T follicular helper cell (primary cell): ENCODE measurements at regions not wholly inside any gene's neighbourhood (a gene's known extent, or its start where the extent isn't known, plus 50 kb on each side); places are given as distances from the start of the nearest gene placed in this dataset.

Source experiments
- DNase-seq: peaks from one replicate; pipeline ENCODE4 v3.0.0-alpha.2; 2020; ENCODE audit warnings: low read depth

DNA sequence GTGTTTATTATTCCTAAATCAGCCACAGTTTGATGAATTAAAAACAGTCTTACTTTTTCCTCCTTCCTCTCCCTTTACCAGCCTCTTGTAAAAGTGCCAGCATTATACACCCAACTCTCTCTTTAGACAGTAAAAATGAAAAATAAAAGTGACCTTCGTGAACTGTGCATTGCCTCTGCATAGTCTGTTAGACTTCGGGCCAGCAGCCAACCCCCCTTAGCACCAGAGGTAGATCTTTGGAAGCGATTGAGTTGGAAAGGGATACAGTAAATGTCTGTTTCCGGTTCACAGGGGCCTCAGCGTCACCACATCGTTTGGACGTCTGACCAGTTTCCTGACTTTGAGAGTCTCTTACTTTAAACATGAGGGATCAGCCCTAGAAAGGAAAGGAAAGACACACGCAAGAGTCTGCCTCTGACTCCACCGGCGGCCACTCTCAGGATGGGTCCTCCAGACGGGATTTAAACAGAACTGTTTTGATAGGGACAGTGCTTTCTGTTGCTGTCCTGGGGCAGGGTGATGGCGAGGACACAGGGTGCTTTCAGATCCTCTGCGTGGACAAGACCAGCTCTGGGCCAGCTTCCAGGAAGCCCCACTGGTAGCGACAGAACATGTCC is 206.6 kb upstream of the PREP start:
- DNase-seq, result no peak

DNA sequence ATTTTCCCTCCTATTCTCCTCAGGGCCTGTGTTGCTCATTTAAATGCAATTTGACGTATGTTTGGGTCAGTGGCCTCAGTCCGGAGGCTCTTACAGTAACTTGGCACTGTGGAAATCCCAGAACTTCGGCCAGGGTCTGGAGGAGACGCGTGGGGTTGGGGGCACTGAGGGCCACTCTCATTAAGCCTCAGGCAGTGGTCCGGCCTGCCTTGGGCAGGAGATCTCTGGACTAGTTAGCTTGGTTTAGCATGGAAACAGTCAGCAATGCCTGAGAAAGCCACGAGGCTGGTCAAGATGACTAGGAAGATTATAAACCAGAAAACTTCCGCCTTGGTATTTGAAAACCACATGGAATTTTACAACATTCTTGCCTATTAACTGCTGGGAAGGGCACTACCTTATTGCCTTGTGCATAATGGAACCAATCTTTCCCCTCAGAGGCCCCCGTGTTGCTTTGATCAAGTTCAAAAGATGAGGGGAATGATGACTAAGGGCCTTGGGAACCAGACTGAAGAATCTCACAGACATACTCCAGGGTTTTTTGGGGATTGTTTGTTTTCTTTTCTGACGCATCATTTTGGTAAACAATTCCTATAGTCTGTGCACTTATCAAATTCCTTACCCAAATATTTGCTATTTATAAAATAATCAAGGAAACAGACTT is 206.0 kb upstream of the PREP start:
- no peak for DNase-seq

DNA sequence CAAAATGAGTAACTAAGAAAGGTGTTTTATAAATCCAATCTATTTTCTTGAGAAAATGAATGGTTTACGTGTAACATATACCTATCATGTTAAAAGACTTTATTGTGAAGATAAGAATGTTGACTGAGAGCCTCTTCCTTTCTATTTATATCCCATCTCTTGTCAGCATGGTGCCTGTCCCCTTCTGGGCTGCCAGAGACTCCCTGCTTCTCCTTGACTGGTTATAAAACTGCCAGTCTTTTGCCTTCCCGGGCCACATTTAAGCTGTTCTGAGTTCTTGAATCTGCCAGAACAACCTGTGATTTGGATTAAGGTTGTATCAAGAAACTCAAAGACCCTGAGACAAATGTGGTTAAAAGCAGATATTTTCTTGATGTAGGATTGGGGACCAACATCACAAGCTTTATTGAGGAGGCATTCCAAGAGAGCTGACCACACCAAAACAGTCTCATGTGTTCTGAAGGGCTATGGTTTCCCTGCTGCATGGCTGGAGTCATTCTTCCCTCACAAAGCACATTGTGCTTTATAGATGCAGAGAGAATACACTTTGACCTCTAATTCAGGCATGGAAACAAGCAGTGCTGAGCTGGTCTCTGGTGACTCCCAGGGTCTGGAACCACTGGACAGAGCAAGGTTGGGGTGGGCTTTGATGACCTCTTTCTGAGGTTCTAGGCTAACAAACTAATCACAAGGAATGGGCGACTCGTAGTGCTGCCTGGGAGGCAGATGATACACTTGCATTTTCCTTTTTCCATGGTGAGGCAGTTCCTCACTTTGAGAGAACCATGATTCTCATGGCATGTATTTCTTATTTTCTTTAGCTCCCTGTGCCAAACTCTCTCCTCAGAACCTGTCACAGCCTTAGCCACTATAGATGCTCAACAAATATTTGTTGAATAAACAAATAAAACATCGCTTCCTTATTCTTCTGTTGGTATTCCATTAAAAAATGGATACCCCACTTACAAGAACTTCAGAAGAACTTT is 205.0 kb upstream of the PREP start:
- DNase-seq, result no peak

DNA sequence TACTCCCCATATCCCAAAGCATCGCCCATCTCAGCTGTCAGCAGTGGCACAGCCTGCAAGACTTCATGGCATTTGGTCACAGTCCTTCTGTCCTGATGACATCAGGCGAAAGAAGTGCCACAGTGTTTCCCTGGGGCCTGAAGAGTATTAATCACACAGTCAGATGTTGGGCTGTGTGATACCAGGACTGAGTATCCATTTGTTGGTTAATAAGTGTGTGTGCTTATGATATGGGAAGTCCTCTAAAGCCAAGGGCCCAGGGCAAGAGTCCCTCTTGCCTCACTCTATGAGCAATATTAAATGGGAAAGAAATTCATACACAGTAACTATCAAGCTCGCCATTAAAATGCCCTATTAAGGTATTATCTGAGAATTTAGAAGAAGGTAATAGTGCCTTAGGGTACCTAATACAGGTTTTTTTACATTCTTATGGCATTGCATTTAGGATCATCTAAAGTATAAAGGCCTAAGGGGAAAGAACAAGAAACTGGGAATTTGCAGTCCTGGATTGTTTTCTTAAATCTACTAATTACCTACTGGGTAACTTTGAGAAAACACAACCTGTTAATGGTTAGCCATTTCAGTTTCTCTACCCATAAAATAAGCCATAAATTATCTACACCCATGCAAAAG is 204.1 kb upstream of the PREP start:
- no peak for DNase-seq

DNA sequence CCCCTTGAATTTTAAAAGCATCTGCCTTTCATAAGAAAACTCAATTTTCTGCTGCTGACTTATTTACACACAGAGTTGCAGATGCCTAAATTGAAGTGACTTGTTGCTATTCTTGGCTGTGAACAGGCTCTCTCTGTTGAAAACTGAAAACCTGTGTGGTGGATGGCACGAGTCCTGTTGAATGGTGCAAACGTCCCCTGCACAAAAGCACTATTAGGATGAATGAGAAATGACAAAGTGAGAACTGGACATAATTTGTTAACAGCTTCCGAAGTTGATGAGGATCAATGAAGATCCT is 201.7 kb upstream of the PREP start:
- no peak for DNase-seq

DNA sequence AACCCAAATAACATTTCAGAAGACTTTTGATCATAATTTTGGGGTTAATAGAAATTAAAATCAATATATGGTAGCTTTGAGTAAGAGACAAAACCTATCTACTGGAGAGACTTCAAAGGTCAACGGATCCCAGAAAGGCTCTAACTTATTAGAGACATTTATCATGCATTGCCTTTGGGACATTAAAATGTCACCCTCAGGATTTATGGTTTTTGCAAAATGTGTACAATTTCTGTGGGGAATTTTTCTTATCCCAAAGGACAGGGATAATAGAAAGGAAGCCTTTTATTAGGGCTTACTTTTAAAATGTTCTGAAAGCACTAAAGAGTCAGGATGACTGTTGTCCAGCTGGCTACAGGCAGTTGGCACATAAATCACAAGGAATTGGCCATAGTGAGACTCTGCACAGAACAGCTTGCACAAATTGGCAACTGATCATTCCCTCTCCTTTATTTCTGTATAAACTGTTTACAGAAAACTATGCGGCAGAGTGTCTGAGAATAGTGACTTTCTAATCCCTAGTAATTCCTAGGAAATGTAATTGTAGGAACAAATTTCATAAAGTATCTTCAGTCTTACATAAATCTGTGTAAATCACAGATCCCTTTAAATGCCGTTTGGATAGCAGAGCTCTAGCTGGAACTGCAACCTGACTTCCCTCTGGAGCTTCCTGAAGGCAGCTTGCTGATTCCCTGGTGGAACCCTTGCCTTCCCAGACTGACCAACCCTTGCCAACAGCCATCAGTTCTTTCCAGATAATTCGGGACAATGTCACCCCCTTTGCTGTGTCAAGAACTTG is 201.1 kb upstream of the PREP start:
- no peak for DNase-seq

DNA sequence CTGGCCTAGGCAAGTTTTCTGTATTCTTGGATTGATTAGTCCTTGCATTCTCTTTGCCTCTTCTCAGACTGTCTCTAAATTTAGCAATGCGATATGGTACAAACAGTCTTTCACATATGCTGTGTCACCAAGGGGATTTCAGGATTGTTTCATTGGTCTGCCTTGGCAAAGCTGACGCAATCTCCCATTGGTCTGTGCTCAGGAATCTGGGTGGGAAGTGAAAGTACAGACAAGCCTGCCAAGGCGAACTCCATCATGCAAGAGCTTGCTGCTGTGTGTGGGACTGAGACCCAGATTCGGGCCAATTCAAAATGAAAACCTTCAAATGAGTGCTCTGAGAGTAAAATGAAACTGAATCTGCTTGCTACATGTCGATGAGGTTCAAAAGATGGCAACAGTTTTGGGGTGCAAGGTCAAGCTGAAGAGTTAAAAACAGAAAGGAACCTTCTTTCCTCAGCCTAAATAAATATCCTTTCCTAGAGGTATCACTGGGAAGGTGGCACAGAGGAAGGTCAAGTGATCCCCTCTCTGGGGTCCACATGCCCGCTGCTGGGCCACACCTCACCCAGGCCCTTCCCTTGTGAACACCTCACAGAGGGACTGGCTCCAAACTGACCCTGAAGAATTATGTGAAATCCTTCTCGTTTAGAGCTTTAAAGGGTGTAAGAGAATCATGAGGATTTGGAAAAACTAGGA is 198.8 kb upstream of the PREP start:
- DNase-seq, result no peak

DNA sequence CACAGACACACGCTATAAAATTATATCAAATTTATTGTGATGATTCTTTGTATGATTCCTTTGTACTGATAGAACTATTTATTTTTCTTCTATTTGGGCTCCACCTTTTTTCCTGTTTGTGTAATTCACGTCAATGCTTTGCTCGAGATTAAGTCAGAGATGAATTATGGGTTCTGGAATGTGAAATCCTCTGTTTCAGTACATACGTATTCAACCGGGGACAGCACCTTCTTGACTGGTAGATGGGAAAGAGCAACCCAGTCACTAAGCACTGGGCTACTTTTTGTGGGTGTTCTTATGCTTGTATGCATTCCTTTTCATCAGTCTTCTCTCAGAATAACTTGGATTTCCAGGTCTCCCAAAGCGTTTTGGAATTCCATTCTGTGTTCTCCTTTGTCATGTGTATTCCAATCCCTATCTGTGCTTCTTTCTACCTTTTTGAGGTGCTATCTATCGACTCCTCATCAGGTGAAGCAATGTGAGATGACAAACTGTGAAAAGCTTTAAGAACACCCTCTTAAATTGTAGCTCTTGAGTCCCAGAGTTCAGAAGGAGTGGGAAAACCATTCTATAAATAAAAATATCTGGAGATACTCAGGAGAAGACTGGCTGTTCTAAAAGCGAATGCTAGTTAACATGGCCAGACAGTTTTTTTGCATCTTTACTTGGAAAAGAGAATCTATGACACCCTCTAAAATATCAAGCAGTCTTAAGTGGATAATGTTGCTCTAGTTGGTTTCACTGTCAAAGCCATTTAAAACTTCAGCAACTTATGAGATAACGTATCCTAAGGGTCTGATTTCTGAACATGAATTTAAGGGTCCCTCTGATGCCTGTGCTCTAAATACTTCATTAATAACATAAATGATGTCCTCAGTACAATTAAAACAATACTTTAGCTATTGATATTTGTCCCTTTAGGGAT is 197.7 kb upstream of the PREP start:
- DNase-seq, result no peak

DNA sequence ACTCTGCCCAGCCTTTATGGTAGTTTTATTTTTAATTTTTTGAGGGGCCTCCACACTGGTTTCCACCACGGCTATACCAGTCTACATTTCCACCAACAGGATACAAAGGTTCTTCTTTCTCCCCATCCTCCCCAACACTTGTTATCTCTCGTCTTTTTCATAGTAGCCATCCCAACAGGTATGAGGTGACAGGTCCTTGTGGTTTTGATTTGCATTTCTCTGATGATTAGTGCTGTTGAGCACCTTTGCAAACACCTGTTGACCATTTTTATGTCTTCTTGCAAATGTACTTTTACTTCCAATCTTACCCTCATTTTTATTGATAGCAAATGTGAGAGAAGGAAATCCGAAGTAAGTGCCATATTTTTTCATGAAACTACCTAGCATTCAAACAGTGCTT is 195.4 kb upstream of the PREP start:
- DNase-seq, result no peak

DNA sequence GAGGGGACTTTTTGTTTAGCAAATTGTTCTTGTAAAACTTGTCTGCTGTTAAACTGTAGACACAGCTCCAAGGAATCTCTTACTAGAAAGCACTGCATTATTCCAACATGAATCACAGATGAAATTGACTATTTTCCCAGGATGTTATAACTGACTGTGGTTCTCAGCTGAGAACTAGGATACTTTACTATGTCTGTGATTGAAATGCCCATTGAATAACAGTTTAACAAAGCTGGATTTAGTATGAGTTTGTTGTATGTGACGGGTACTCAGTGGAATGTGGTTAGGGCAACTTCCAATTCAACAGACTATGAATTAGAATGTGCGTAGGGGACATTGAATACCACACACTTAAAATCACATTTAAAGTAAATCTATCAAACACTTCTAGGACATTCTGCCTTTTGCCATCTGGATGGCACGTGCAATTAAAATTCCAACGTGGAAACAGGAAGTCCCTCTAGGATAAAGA is 193.4 kb upstream of the PREP start:
- DNase-seq, result no peak

DNA sequence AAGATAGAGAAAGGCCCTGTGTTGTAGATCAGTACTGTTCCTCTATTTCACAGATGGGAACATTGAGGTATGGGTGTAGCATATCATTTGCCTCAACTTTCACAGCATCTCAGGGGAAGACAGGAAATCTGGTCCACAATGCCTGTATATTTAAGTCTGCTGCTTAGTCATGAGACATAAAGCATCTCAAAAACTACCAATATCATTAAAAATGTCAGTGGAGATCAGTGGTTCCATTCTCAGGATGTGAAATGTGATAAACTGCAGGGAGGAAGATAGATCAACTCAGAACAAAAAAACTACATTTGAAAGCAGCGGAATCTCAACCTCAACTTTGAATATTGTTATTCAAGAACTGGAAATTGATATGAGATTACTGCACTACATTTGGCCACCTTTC is 192.9 kb upstream of the PREP start:
- no peak for DNase-seq

DNA sequence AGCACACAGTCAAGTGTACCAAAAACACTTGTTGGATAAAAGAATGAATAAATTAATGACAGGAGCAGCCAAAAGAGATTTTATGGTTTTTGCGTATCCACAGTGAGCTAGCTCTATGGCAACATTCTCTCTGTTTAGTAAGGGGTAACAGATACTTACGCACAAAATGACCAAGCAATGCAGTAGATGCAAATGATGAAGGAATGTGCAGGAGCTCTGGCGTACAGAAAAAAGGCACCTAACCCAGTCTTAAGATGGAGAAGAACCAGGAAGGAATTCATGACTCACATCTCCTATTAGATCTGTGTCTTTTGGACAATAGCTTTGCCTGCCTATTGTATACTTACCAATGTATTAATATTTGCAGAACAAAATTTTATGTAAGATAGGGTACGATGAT is 191.9 kb upstream of the PREP start:
- no peak for DNase-seq

DNA sequence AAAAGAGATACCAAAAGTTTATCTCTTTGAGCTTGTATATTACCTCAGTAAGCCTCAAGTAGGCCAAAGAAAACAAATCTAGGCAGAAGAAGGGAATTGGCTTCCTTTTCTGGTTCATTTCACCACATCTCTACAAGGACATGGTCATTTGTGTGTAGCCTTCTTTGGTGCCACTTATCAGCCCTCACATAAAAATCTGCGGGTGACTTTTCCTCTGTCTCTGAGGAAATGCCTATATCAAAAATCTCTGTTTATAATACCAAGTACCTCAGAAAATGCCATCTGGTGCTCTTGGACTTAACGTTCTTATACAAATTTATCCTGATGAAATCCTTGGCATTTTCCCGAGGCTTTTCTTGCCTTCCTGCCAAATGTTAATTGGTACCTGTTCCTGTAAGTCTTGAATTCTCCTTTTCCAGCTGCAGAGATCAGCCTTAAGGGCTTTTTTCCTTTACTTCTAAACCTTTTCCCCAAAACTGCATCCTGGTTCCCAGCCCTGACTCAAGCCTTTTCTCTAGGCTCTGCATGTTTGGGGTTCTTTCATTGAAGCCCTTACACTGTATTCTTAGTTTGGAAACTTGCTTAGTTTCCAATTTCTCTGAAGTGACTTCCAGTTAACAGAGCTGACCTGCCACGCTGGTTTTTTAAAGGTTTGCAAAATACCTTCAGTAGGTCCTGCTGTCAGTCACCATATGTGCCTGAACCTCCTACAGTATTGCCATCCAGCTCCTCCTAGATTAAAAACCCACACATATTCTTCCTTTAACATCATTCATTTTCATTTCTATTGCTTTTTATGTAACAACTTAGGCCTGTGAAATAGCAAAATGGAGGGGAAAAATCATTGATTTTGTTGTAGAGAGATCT is 191.2 kb upstream of the PREP start:
- no peak for DNase-seq

DNA sequence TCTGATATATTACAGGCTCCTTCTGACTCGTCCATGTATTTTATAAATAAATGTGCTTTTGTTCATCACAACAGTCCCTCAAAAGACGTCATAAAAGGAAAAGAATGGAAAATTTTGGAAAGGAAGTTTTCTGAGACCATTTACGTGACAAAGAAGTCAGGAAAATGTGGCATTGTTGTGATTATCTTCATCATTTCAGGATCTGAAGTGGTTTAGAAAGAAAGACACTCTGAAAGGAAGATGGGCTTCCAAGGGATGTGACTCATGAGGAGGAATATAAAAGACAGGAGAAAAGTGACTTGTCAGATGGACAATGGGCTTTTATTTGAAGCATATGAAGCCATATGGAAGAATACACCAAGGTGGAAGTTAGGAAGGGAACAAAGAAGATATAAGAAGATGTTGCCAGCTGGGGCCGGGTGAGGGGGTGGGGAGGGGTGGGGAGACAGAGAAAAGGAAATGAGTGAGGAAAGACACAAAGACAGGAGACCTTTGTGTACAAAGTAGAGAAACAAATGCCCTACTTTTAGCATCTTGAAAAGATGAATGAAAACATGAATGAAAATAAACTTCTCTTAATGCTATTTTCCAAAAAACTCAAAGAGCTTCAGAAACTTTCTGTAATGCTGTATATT is 190.3 kb upstream of the PREP start:
- DNase-seq, result no peak

DNA sequence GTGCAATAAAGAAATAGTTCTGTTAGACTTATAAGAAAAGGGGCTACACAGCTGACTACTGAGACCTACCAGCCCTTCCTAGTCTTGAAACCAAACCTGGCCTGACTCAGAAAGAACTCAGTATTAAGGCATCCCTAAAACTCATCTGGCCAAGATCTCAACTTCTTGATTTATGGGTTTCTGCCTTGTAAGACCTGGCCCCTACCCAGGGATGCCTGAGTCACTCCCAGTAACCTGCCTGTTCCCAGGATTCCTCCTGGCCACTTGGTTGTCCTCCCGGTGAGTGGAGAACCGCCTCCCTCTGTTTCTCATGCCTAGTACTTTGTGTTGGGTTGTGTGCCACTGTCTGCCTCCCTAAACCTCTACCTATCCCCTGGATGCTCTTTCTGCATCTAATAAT is 189.4 kb upstream of the PREP start:
- no peak for DNase-seq

DNA sequence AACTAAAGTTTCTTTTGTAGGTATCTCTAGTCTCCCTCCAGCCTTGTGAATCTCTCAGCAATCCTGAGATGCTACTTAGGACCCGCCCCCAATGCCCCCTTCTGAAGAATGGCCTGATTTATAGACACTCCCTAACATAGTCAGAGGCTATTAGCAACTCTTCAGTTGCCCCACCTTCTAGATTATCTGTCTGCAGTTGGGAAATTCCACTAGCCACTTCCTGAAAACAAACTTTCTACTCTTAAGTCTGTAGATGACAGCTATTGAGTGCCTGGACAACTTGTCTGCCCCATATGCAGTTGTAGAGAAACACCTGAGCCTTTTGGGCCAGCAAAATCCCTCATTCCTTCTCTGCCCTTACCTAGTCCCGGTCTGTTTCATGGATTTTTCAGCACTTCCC is 188.2 kb upstream of the PREP start:
- no peak for DNase-seq

DNA sequence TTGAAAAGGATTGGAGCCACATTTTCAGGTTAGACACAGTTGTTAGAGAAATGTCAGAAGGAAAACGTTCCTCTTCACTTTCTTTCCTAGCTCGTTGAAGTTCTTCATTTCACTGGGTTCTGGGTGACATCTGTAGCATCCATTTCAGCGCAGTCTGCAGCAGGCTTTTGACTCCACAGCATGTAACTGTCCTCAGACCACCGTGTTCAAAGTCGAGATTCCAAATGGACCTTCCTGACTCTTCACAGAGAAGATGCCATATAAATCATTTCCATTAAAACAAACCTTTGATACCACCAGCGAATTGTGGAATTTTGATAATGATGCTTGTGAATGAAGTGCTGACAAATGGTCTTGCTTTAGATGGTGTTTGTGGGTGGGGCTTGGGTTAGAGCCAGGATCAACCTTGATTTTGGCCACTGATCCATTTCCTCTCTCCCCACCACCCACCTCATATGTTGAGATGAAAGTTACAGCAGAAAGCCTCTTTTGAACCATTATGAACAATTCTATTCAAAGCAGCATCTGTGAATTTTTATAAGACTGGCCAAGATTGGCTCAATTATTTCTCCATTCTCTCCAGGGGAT is 185.3 kb upstream of the PREP start:
- no peak for DNase-seq
